BJ (cell line): ENCODE measurements at regions not wholly inside any gene's neighbourhood (a gene's known extent, or its start where the extent isn't known, plus 50 kb on each side); places are given as distances from the start of the nearest gene placed in this dataset.

Experiments used
- CTCF ChIA-PET: fragments of 350-600 bp; formaldehyde crosslinking; extraction: SDS; loops from one replicate; lab custom pipeline; 2021; ENCODE audit warnings: antibody characterized with exemption, inconsistent platforms; lab: Yijun Ruan, JAX
- POLR2A ChIA-PET: fragments of 300-600 bp; sonication (Branson Sonifier 250); formaldehyde crosslinking; extraction: SDS; loops from one replicate; lab custom pipeline; 2021; ENCODE audit warnings: antibody characterized with exemption; lab: Charles Lee
- DNase-seq: peaks from one replicate; pipeline ENCODE4 v3.0.0-alpha.2; 2011; ENCODE audit warnings: low read depth
- H3K27me3 ChIP-seq: 2 replicates; pipeline ENCODE4 v1.6.0; 2011; ENCODE audit warnings: low read length; ENCODE audit not compliant: control insufficient read depth, insufficient read depth
- H3K36me3 ChIP-seq: 2 replicates; pipeline ENCODE4 v1.5.1; 2011; ENCODE audit warnings: low read length; ENCODE audit not compliant: control insufficient read depth, insufficient read depth
- H3K4me3 ChIP-seq: 2 replicates; pipeline ENCODE4 v1.5.1; 2011; ENCODE audit warnings: low read depth, mild to moderate bottlenecking, control low read depth, low read length
- TF ChIP-seq, protein P1 (sequence below): IDR thresholded peaks from 2 replicates; pipeline ENCODE4 v1.5.1; 2011; ENCODE audit warnings: low read depth, mild to moderate bottlenecking, control low read depth, inconsistent platforms, low read length, moderate library complexity; ENCODE audit not compliant: insufficient read depth

- POLR2A ChIA-PET = no interaction called here
These were observed 766.8 kb downstream of the USP25 start for GRCh38 chr21:16496609-16497008.

GRCh38 chr21:16500271-16500670, 770.5 kb downstream of the USP25 start:
- H3K27me3 ChIP-seq = no peaks in the 10 kb centered on the region
- TF ChIP-seq, protein P1, sequence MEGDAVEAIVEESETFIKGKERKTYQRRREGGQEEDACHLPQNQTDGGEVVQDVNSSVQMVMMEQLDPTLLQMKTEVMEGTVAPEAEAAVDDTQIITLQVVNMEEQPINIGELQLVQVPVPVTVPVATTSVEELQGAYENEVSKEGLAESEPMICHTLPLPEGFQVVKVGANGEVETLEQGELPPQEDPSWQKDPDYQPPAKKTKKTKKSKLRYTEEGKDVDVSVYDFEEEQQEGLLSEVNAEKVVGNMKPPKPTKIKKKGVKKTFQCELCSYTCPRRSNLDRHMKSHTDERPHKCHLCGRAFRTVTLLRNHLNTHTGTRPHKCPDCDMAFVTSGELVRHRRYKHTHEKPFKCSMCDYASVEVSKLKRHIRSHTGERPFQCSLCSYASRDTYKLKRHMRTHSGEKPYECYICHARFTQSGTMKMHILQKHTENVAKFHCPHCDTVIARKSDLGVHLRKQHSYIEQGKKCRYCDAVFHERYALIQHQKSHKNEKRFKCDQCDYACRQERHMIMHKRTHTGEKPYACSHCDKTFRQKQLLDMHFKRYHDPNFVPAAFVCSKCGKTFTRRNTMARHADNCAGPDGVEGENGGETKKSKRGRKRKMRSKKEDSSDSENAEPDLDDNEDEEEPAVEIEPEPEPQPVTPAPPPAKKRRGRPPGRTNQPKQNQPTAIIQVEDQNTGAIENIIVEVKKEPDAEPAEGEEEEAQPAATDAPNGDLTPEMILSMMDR = no peak
- no peak for DNase-seq
- ChIA-PET POLR2A (no interaction called here), CTCF (interaction anchor here (1.2 kb wide), 1 partner anchor 170 kb away, joined by 3 read pairs; no protein-coding TSS in a partner anchor)
- no peak overlapping the region for H3K4me3 ChIP-seq
- H3K36me3 ChIP-seq = no peaks in the 10 kb centered on the region

More at GRCh38 chr21:16496609-16497008, 766.8 kb downstream of the USP25 start:
- CTCF ChIA-PET = no interaction called here
- no peak for DNase-seq
- TF ChIP-seq, protein P1 = no peak
- H3K27me3 ChIP-seq = no peaks in the 10 kb centered on the region
- no peaks in the 10 kb centered on the region for H3K36me3 ChIP-seq
- no peak overlapping the region for H3K4me3 ChIP-seq

GRCh38 chr21:16502273-16502672, 772.5 kb downstream of the USP25 start:
- no peak for DNase-seq
- Histone ChIP-seq H3K36me3 (no peaks in the 10 kb centered on the region), H3K27me3 (no peaks in the 10 kb centered on the region), H3K4me3 (no peak overlapping the region)
- TF ChIP-seq, protein P1 = no peak
- CTCF ChIA-PET = interaction anchor here (0.7 kb wide), 1 partner anchor 223 kb away, joined by 4 read pairs; no protein-coding TSS in a partner anchor
- POLR2A ChIA-PET = no interaction called here

DNA sequence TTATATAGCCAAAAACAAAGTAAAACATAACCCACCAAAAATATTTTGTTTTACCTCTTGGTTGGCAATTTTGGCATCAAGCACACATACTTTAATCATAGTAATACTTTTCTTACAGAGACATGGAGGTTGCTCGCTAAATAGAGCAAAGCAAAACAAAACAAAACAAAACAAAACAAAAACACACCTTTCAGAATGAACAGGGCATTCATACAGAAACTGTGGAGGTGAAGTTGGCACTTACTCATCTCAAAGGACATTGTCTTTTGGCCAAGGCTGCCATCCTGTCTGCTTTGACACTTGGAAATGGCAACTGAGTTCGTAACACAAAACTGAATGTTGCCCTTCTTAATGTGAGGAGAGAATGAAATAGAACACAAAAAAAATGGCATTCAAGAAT, 773.1 kb downstream of the USP25 start:
- POLR2A ChIA-PET = no interaction called here
- H3K27me3 ChIP-seq = no peaks in the 10 kb centered on the region
- no peak for DNase-seq
- CTCF ChIA-PET = interaction anchor here (0.7 kb wide), 1 partner anchor 223 kb away, joined by 4 read pairs; no protein-coding TSS in a partner anchor
- no peak overlapping the region for H3K4me3 ChIP-seq
- TF ChIP-seq, protein P1 = no peak
- no peaks in the 10 kb centered on the region for H3K36me3 ChIP-seq

DNA sequence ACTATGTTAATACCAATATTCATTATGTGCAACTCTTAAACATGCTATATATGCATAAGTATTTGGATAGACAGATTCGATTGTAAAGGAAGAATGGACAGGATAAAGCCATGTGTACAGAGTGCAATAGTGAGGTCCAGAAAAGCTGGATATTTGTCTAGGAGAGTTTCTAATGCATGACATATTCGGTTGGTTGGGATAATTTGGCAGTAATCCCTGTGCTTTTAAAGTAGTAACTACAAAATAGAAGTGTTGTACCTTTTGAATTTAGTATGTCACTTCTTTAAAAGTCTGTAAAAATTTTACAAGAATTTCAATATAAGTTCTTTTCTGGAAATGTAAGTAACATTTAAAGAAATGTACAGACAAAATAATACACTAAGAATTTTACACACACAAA, 774.5 kb downstream of the USP25 start:
- no peak overlapping the region for H3K4me3 ChIP-seq
- POLR2A ChIA-PET = no interaction called here
- no peaks in the 10 kb centered on the region for H3K27me3 ChIP-seq
- CTCF ChIA-PET = no interaction called here
- H3K36me3 ChIP-seq = no peaks in the 10 kb centered on the region
- TF ChIP-seq, protein P1 = no peak
- DNase-seq = no peak
